Osteocyte (in vitro differentiated cells): ENCODE measurements at regions not wholly inside any gene's neighbourhood (a gene's known extent, or its start where the extent isn't known, plus 50 kb on each side); places are given as distances from the start of the nearest gene placed in this dataset.

Experiments
- DNase-seq: peaks from one replicate; pipeline ENCODE4 v3.0.0; 2021; ENCODE audit warnings: mixed read lengths; ENCODE audit not compliant: unreplicated experiment; ENCODE audit errors: extremely low spot score
- H3K27ac Mint-ChIP-seq: one replicate; pipeline ENCODE4 v1.8.0; 2021; ENCODE audit warnings: mild to moderate bottlenecking, mixed read lengths; ENCODE audit not compliant: unreplicated experiment
- H3K27me3 Mint-ChIP-seq: one replicate; pipeline ENCODE4 v1.8.0; 2021; ENCODE audit warnings: mixed read lengths; ENCODE audit not compliant: unreplicated experiment
- H3K36me3 Mint-ChIP-seq: one replicate; pipeline ENCODE4 v1.8.0; 2021; ENCODE audit warnings: mixed read lengths; ENCODE audit not compliant: unreplicated experiment
- H3K4me1 Mint-ChIP-seq: one replicate; pipeline ENCODE4 v1.8.0; 2021; ENCODE audit warnings: mixed read lengths; ENCODE audit not compliant: unreplicated experiment
- H3K4me3 Mint-ChIP-seq: one replicate; pipeline ENCODE4 v1.8.0; 2021; ENCODE audit warnings: mild to moderate bottlenecking, moderate library complexity, mixed read lengths; ENCODE audit not compliant: unreplicated experiment
- H3K9me3 Mint-ChIP-seq: one replicate; pipeline ENCODE4 v1.8.0; 2021; ENCODE audit warnings: mixed read lengths; ENCODE audit not compliant: unreplicated experiment
- CTCF ChIP-seq: fragments of 200-600 bp; sonication (generic); IDR thresholded peaks from 2 replicates; pipeline ENCODE4 v1.5.0; 2021; ENCODE audit warnings: antibody characterized with exemption, mild to moderate bottlenecking, moderate library complexity

GRCh38 chr2:19810637-19811036 lies 91.1 kb downstream of the TTC32 start:
- no peak for DNase-seq
- no peaks in the 10 kb centered on the region for H3K9me3 Mint-ChIP-seq
- H3K4me1 Mint-ChIP-seq, result peaks cover 54% of the 10 kb centered on the region
- no peaks in the 10 kb centered on the region for H3K36me3 Mint-ChIP-seq
- no peak overlapping the region for H3K4me3 Mint-ChIP-seq
- no peak for TF ChIP-seq CTCF
- H3K27ac Mint-ChIP-seq, result no peak overlapping the region
- no peaks in the 10 kb centered on the region for H3K27me3 Mint-ChIP-seq

GRCh38 chr2:19810148-19810547 lies 91.6 kb downstream of the TTC32 start:
- H3K27me3 Mint-ChIP-seq, result no peaks in the 10 kb centered on the region
- DNase-seq, result no peak
- no peak overlapping the region for H3K27ac Mint-ChIP-seq

GRCh38 chr2:19809206-19809605 lies 92.6 kb downstream of the TTC32 start:
- Mint-ChIP-seq H3K27me3 (no peaks in the 10 kb centered on the region), H3K9me3 (no peaks in the 10 kb centered on the region), H3K4me3 (no peak overlapping the region), H3K27ac (no peak overlapping the region), H3K4me1 (peaks cover 49% of the 10 kb centered on the region), H3K36me3 (peaks cover 2% of the 10 kb centered on the region)
- no peak for DNase-seq
- no peak for TF ChIP-seq CTCF

More at GRCh38 chr2:19810148-19810547, 91.6 kb downstream of the TTC32 start:
- H3K9me3 Mint-ChIP-seq, result no peaks in the 10 kb centered on the region
- peaks cover 2% of the 10 kb centered on the region for H3K36me3 Mint-ChIP-seq
- no peak overlapping the region for H3K4me3 Mint-ChIP-seq
- no peak for TF ChIP-seq CTCF
- H3K4me1 Mint-ChIP-seq, result peaks cover 57% of the 10 kb centered on the region

- H3K4me1 Mint-ChIP-seq, result peaks cover 54% of the 10 kb centered on the region
- H3K9me3 Mint-ChIP-seq, result no peaks in the 10 kb centered on the region
- DNase-seq, result no peak
- no peak overlapping the region for H3K4me3 Mint-ChIP-seq
- no peaks in the 10 kb centered on the region for H3K27me3 Mint-ChIP-seq
- no peak for TF ChIP-seq CTCF
- H3K36me3 Mint-ChIP-seq, result peaks cover 2% of the 10 kb centered on the region
- H3K27ac Mint-ChIP-seq, result no peak overlapping the region
Observed at GRCh38 chr2:19807866-19808265, 93.9 kb downstream of the TTC32 start.

GRCh38 chr2:19807346-19807745 lies 94.4 kb downstream of the TTC32 start:
- Mint-ChIP-seq H3K9me3 (no peaks in the 10 kb centered on the region), H3K36me3 (peaks cover 2% of the 10 kb centered on the region), H3K4me3 (no peak overlapping the region), H3K27ac (peak overlapping the region; percentile 23), H3K4me1 (peaks cover 53% of the 10 kb centered on the region), H3K27me3 (no peaks in the 10 kb centered on the region)
- DNase-seq, result no peak
- TF ChIP-seq CTCF, result no peak
